Right ventricle myocardium inferior (tissue), 1 donor: ENCODE measurements at regions not wholly inside any gene's neighbourhood (a gene's known extent, or its start where the extent isn't known, plus 50 kb on each side); places are given as distances from the start of the nearest gene placed in this dataset.

ENCODE experiments used
- ATAC-seq: fragments of 200-7000 bp; cut with Tn5 transposase; one replicate; pipeline ENCODE4 v1.9.1; 2020; ENCODE audit warnings: mild to moderate bottlenecking, moderate library complexity
- DNase-seq: peaks from one replicate; pipeline ENCODE4 v3.0.0; 2021; ENCODE audit errors: missing footprints
- intact Hi-C: fragments of 100-400 bp; cut with DNase I; formaldehyde crosslinking; loops from one replicate; pipeline ENCODE4 v1.11.0; 2022
- donor health status: DM: no; HTN: yes; CAD: no; lungs with severe emphysema.

DNA sequence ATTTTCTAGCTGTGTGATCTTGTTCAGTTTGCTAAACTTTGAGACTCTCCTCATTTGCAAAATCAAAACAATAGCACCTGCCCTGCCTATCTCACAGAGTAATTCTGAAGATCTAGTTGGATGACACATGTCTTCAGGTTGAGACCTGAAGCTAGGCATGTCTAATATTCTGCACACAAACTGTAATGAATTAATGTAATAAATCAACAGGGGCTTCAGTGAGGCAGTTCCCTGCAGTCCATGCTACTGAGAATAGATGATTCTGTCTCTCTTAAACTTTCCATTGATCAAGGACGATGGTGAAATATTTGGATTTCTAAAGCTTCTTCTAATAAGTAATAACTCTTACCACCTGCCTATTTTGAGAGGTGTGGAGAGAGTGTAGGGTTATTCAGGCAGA, 268.1 kb upstream of the TMTC4 start:
- no peak for ATAC-seq
- intact Hi-C loops, result no loop called here
- no peak for DNase-seq

DNA sequence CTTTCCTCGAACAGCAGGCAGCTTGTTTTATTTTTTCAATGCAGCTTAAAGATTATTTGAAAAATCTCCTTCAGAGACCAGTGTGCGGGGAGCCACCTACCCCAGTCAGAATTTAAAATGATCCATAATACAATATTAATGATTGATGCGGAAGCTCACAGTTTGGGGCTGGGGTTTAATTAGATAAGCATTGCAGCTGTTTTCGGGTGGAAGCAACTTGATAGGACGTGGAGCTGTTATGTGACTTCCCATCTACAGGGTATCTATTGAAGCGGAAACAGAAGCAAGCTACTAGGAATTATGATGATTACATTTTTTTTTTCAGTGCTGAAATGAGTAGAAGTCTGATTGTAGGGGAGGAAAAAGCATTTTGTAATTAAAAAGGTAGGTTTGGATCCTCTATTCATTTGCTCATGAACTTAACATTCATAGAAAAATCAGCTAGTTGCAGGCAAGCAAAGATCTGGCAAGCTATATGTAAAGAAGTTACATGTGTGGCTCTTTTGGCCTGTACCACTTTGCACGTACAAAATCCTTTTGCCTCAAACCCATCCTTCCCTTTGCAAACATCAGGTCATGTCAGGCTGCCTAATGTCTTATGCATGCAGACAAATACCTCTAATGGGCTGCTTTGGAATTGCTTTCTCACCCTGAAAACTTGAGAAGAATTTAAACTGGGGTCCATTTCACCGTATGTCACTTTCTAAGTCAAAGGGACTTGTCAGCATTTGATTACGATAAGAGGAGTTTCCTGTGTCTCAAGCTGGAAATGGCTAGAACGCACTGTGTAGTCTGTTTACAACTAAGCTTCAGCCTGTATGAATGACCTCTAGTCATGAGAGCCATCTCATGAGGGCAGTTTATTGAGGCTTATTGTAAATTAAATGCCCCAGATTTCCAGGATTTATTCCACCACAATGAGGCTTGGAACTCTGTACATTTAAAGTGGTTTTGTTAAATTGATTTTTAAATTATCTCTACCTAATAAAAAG, 267.1 kb upstream of the TMTC4 start:
- ATAC-seq (no peak), DNase-seq (no peak)
- intact Hi-C loops, result no loop called here

DNA sequence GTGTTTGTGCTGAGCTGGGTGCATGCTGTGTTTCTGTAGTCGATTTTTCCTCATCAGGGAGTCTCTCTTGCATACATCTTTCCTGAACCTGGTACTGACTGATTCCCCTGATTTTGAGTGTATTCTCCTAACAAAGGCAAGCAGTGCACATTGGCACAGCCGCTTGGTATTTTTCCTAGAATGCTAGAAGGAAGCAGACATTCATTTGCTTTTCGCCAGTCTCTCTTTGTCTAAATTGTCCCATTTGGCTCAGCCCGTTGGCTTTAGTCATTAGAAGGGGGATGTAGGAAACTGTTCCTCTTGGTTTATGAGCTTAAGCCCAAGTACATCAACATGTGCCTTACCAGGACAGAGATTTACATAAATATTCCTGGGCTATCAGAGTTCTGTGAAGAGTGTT, 266.1 kb upstream of the TMTC4 start:
- no peak for ATAC-seq
- intact Hi-C loops, result no loop called here

DNA sequence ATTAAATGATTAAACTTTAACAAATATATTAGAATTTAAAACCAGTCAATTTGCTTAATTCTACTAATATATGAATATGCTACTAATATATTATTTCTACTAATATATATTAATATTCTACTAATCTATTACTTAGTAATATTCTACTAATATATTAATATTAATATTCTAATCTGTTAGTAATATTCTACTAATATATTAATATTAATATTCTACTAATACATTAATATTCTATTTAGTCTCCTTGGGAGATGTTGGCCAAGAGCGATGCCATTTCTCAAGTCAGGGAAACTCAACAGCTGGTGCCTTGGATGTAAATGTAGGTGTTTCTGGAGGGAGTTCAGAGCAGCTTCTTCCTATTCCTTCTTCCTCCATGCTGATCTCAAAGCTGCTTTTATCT, 259.2 kb upstream of the TMTC4 start:
- intact Hi-C loops, result no loop called here
- DNase-seq (no peak), ATAC-seq (no peak)

More for the DNA sequence above, 266.1 kb upstream of the TMTC4 start:
- no peak for DNase-seq

DNA sequence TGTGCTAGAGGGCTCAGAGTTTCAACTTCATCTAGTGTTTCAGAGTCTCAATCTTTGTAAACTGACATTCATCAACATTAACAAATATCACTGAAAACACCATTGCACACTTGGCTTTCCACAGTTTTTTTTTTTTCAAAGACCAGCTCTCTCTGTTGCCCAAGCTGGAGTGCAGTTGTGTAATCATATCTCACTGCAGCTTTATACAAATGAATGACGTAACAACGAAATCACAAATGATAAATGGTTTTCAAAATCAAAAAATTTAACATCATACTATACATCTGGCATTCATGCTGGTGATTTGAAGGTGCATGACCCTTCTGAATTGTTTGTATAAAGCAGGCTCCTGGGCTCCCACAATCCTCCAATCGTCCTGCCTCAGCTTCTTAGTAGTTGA, 248.0 kb upstream of the TMTC4 start:
- intact Hi-C loops, result no loop called here
- DNase-seq (no peak), ATAC-seq (no peak)

DNA sequence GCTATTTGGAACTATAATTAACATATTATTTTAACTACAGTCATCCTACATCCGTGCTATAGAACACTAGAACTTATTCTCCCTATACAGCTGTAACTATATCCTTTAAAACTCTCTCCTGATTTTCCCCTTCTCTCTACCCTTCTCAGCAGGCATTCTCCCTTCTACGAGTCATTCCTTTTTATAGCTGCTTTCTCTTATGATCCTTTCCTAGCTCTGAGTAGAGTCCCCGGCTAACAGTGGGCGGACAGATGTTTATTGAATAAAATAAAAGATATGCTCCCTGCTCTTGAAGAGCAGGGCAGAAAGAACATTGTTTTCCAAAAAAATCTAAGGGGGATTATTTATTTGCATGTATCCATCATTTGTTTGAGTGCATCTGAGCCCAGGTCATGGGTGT, 246.5 kb upstream of the TMTC4 start:
- intact Hi-C loops, result no loop called here
- no peak for ATAC-seq

DNA sequence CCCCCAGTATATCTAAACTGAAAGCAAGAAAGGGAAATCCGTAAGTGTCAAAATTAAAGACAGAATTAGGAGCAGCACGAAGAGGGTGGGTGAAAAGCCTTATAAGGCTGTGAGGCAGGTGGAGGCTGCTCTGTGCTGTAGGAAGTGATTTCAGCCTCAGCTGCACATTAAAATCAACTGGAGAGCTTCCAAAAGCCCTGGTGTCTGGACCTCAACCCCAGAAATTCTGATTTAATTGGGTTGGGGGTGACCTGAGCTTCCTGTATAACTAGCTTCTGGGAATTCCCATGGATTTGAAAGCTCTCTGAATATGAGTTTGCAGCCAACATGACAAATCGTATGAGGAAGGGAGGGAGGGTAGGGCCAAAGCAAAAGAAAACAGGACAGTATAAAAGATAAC, 242.4 kb upstream of the TMTC4 start:
- DNase-seq, result no peak
- intact Hi-C loops, result no loop called here

More for the DNA sequence above, 246.5 kb upstream of the TMTC4 start:
- no peak for DNase-seq

DNA sequence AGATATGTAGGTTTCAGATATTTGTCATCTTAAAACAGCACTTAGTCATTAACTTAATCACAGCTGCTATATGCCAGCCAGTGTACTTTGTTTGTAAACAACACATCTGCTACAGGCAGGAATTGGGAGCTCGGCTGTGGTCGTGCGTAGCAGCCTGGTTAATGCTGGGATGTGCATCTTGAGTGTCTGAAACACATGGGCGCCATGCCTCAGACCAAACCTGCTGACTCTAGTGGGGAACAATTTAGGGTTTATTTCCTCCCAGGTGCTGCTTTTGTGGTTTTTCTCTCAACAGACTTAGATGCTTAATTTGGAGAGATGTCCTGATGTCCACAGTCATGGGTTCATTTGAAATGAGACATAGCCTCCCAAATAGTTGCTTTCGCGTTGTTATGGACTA, 238.5 kb upstream of the TMTC4 start:
- DNase-seq (no peak), ATAC-seq (no peak)
- intact Hi-C loops, result no loop called here

More for the DNA sequence above, 242.4 kb upstream of the TMTC4 start:
- ATAC-seq, result no peak

DNA sequence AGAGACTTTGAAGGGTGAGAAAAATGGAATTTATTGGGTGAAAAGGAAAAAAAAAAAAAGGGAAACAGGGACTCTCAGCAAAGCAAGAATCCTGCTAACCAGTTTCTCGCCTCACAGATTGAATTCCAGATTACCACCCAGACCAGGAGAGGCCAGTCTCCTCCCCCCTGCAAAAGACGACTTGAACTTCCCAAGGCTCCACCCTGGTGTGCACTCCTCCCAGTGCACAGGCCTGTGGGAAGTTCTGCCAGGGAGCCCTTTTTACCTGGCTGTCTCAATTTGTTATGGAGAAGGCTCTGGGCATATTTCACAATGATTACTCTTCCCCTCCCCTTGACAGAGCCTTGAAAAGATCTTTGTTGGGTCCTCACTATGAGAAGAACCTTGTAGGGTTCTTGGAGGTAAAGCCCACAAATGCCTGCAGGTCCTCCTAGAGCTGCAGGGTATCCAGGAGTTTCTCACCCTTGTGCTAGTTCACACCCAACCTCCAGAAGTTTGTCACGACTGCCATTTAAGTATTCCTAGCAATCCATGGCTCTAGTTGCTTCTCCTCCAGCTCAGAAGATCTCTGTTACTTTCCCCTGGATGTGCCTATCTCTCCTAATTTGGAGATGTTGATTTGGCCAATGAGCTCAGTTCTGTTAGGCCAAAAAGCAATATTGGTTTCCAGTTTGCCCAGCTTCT, 229.8 kb upstream of the TMTC4 start:
- ATAC-seq, result no peak
- intact Hi-C loops, result no loop called here
- DNase-seq, result no peak

DNA sequence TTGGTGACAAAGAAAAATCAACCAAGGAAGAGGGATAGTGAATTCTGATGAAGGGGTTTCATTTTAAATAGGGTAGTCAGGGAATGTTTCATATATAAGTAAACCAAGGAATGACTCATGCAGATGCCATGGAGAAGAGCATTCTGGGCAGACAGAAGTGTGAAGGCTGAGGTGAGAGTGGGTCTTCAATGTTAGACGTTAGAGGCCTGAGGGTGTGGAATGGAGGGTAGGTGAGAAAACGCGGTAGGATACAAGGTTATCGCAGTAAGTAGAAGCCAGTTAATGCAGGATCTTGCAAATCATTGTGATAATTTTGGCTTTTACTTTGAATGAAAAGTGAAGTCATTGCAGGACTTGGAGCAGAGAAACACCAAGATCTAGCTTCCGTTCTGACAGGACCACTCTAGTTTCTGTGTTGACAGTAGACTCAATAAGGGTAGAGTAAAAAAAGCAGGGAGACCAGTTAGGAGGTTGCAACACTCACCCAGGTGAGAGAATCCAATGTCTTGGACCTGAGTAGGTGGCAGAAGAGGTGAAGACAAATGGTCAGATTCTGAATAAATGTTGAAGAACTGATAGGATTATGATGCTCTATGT, 225.2 kb upstream of the TMTC4 start:
- intact Hi-C loops, result no loop called here
- ATAC-seq (no peak), DNase-seq (no peak)

DNA sequence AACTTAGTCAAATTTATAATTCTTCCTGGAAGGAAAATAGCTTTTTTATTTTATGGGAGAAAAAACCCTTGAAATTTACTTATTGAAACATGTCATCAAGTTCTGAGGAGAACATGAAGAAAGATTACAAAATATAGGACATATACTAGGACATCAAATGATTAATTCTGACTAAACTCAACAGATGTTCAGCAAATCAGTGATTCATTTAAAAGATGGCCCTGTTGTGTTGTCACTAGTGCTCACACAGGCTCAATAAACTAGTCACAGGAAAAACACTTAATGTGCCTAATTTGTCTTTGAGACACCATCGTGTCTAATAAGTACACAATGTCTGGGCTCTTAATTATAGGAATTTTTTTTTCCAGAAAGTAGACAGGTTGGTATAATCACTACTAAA, 223.8 kb upstream of the TMTC4 start:
- DNase-seq (no peak), ATAC-seq (no peak)
- intact Hi-C loops, result no loop called here

DNA sequence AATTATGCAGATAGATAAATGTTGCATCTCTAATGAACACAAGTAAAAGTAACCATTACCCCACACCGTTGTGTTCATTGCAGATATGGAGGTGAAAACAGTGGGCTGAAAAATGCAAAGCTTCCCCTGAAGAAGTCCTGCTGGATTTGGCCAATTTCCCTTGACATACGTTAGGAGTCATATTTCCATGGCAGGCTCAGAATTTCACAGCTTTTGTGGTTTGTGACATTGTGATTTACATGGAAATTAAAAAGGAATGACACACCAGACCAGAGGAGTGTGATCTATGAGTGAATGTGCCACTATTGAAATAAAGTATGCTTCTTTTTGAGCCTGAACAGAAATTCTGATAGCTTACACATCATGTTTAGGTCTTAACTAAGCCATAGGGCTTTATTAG, 221.1 kb upstream of the TMTC4 start:
- DNase-seq (no peak), ATAC-seq (no peak)
- intact Hi-C loops, result no loop called here

DNA sequence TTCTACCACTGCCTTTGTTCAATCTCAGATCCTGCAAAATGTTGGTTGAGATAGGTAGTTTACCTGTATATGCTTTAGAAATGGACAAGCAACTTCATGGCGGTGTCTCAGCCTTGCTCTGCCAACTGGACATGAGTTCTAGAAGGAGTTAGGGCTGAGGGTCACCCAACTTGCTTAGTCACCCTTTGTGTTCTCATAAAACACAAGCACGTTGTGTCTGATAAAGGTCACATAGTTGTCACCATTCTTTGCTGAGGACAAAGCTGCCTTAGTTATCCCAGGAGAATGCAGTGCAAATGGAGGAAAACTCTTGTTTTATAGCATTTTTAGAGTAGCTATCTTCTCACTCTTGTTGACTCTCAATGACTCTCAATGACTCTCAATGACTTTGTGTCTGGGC, 218.4 kb upstream of the TMTC4 start:
- ATAC-seq (no peak), DNase-seq (no peak)
- intact Hi-C loops, result no loop called here

DNA sequence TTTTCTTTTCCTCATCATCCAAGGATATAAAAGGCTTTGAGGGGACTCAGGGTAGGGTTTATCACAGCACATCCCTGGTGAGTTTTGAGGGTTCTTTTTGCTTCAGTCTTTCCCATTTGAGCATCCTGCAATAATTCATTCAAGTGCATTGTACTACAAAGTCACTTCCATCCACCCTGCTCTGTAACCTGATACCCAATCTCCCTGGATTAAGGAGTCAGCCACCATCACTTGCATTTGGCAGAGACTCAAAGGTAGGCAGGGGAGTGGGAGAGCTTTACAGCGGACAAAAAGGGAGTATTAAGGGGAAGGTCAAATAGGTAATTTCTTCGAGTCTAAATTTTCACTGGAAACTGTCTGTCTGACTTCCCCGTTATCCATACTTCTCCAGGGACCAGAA, 216.1 kb upstream of the TMTC4 start:
- intact Hi-C loops, result no loop called here
- DNase-seq (no peak), ATAC-seq (no peak)

DNA sequence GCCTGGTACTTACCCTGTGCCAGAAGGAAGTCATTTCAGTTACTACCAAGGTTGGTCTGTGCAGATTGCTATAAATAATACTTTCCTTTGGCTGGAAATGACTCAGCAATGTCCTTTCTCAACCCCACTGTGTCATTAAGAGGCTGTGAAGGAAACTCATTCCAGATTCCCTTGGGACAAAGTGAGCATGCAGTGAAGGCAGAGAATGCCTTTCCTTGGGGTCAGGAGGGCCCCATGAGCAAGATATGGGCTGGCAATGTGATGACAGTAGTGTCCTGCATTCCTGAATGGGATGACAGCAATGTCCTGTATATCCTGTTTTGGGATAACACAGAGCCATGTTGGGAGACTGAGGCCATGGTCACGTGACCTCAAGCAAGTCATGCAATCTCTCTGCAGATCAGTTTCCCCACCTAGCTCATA, 213.1 kb upstream of the TMTC4 start:
- intact Hi-C loops, result no loop called here

DNA sequence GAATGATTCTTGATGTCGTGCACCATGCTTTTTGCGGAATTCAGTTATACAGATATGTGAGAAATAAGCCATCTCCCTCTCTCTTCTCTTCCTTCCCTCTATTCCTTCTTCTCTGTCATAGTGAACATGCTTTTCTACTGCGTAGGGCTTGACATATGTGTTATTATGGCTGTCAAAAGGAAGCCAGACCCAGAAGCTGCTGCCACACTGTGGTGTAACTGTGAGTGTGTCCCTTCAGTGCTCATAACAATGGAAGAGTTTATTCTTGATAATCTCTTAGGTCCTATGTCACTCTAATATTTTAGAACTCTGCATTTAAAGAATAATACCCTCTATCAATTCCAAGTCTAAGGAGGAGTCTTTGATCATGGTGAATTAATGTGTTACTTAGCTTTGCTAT, 208.9 kb upstream of the TMTC4 start:
- intact Hi-C loops, result no loop called here
- ATAC-seq (no peak), DNase-seq (no peak)

More for the DNA sequence above, 213.1 kb upstream of the TMTC4 start:
- ATAC-seq (peak; percentile 59), DNase-seq (no peak)

DNA sequence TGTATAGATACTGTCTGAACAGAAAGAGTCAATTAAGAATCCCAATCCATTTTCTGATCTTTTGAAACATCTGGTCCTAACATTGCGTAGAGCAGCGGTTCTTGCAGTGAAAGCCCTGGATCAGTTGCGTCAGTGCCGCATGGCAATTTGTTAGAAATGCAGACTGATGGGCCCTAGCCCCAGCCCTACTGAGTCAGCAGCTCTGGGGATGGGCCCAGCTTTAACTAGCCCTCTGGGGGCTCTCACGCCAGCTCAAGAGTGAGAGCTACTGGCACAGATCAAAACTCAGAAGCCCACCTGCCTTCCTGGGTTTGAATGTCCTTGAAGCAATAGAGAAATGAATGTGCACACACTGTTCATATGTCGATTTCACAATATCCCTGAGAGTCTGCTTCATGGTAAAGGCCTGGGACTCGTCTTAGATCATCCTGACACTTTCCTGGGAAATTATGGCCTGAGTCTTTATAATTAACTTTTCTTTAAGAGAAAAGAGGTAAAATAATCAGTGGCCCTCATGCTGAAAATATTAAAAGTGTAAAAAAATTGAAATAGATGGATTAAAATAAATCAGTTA, 206.8 kb upstream of the TMTC4 start:
- ATAC-seq (no peak), DNase-seq (no peak)
- intact Hi-C loops, result no loop called here

DNA sequence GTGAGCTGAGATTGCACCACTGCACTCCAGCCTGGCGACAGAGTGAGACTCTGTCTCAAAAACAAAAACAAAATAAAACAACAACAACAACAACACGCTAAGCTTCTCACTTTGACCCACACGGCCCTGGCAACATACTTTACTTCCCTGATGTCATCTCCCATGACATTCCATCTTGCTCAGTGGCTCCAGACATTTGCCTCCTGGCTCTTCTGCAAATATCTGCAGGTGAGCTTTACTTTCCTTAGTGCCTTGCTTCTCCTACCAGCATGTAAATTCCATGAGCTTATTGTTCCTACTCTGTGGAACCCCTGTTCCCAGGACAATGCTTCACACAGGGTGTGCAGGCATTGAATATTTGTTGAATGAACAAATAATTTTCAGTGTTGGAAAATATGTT, 205.6 kb upstream of the TMTC4 start:
- ATAC-seq, result no peak
- DNase-seq, result no peak
- intact Hi-C loops, result no loop called here

DNA sequence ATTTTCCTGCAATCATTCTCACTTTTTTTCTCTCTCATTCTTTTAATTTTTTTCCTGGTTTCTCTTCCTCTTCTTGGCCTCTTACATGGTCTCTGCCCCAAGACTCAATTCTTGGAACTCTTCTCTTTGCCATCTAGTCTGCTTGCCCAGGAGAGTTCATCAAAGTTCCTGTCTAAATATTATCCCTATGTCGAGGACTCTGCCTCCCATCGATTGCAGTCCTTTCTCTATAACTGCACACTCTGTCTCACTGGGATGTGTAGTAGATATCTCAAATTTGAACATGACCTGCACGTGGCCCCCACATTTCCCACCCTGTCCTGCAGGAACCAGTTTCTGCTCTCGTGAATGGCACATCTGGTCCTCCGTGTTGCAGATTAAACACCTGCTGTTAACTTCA, 204.7 kb upstream of the TMTC4 start:
- DNase-seq (no peak), ATAC-seq (no peak)
- intact Hi-C loops, result no loop called here

DNA sequence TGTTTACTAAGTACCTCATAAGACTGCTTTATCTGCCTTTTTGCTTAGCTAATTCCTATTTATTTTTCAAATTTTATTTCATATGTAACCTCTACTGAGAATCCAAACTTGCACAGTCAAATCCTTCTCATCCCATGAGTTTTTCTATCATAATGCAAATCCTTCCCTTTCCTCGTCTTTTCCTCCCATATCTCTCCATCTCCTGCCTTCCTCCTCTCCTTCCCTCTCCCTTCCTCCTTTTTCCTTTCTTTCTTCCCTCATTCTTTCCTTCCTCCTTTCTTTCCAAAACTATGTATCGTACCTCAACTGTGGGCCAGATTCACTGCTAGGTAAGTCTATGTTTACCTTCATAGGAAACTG, 201.4 kb upstream of the TMTC4 start:
- intact Hi-C loops, result no loop called here
- no peak for ATAC-seq
- no peak for DNase-seq
